Ovary (tissue), 7 donors: ENCODE measurements at regions not wholly inside any gene's neighbourhood (a gene's known extent, or its start where the extent isn't known, plus 50 kb on each side); places are given as distances from the start of the nearest gene placed in this dataset.

Source experiments
- DNase-seq, 5 donors: peaks; one replicate each; pipeline ENCODE4 v3.0.0-alpha.2; 2019 to 2020
- H3K27ac ChIP-seq, 2 donors: fragments of 200-600 bp; one replicate each; pipeline versions ENCODE4 v1.5.1 to v1.8.0; 2019 to 2022
- H3K27me3 ChIP-seq: fragments of 200-600 bp; one replicate; pipeline ENCODE4 v1.8.0; 2022
- H3K36me3 ChIP-seq: fragments of 200-600 bp; sonication (generic); one replicate; pipeline ENCODE4 v1.5.1; 2019
- H3K4me1 ChIP-seq: one replicate; pipeline ENCODE4 v1.8.1; 2013; ENCODE audit warnings: mild to moderate bottlenecking, moderate library complexity; ENCODE audit not compliant: insufficient read depth
- H3K4me3 ChIP-seq: fragments of 200-600 bp; sonication (generic); one replicate; pipeline ENCODE4 v1.5.1; 2017
- H3K9me3 ChIP-seq, 2 donors: fragments of 200-600 bp in 1 of 2; sonication (generic) in 1 of 2; one replicate each; pipeline versions ENCODE4 v1.5.1 to v1.8.1; 2013 to 2019; ENCODE audit warnings: mild to moderate bottlenecking in 1 of 2, moderate library complexity in 1 of 2
- CTCF ChIP-seq, 3 donors: fragments of 450-650 bp in 2 of 3; fragments of 200-600 bp in 1 of 3; IDR thresholded peaks; one replicate each; pipeline versions ENCODE4 v1.5.1 to v1.8.0; 2016 to 2022; ENCODE audit warnings: antibody characterized with exemption in 3 of 3, mild to moderate bottlenecking in 1 of 3
- EP300 ChIP-seq: sonication (generic); formaldehyde crosslinking; IDR thresholded peaks from one replicate; pipeline ENCODE4 v1.6.1; 2017; ENCODE audit warnings: antibody characterized with exemption
- POLR2A ChIP-seq: fragments of 450-650 bp; IDR thresholded peaks from one replicate; pipeline ENCODE4 v1.6.1; 2017; ENCODE audit warnings: antibody characterized with exemption, mild to moderate bottlenecking, moderate library complexity
- WGBS, 3 donors: extraction: QIAGEN DNeasy Blood & Tissue Kit in 1 of 3; methylation state at CpG; one replicate each; pipeline versions ENCODE4 v1.1.5 to v1.1.7; 2013 to 2017; 5-methylcytosine and 5-hydroxymethylcytosine counted together
- intact Hi-C, 4 donors: fragments of 100-400 bp; cut with DNase I; formaldehyde crosslinking; loops; one replicate each; pipeline versions ENCODE4 v1.11.0 to v1.15.1; 2022 to 2023
- donor health status: DM: no; HTN: no; CAD: no; lungs with moderate emphysema.
- donor health status: DM: no; HTN: no; CAD: no.
- donor health status: Bipolar disorder and iron deficiency.
- donor health status: DM: no; HTN: no; CAD: no.
- donor health status: DM: yes; HTN: yes; CAD: no.

GRCh38 chr11:15665368-15665871 lies 550.7 kb downstream of the INSC start:
- Histone ChIP-seq H3K27me3 (no peaks in the 10 kb centered on the region), H3K9me3 (no peaks in the 10 kb centered on the region), H3K27ac (no peak overlapping the region), H3K36me3 (no peaks in the 10 kb centered on the region), H3K4me1 (no peaks in the 10 kb centered on the region), H3K4me3 (no peak overlapping the region)
- no peak for DNase-seq
- intact Hi-C loops = no loop called here
- TF ChIP-seq EP300 (no peak), POLR2A (no peak), CTCF (IDR thresholded peaks at IDR 0.05) (no peak)
- 64 to 67% (median 66%) methylated on average over 4 of the region's 4 CpGs for WGBS, 3 donors

GRCh38 chr11:15667127-15667725 lies 552.5 kb downstream of the INSC start:
- TF ChIP-seq EP300 (no peak), POLR2A (no peak), CTCF (IDR thresholded peaks at IDR 0.05) (no peak)
- no peak overlapping the region for H3K4me3 ChIP-seq
- H3K36me3 ChIP-seq = no peaks in the 10 kb centered on the region
- WGBS, 3 donors = 87 to 91% (median 91%) methylated on average over 3 of the region's 3 CpGs
- no peaks in the 10 kb centered on the region for H3K27me3 ChIP-seq
- H3K9me3 ChIP-seq = no peaks in the 10 kb centered on the region
- intact Hi-C loops = no loop called here
- no peak overlapping the region for H3K27ac ChIP-seq
- DNase-seq = no peak
- no peaks in the 10 kb centered on the region for H3K4me1 ChIP-seq

- Histone ChIP-seq H3K36me3 (no peaks in the 10 kb centered on the region), H3K4me1 (no peaks in the 10 kb centered on the region), H3K9me3 (no peaks in the 10 kb centered on the region), H3K27me3 (no peaks in the 10 kb centered on the region), H3K27ac (no peak overlapping the region), H3K4me3 (no peak overlapping the region)
- 88 to 94% (median 88%) methylated on average over 3 of the region's 3 CpGs for WGBS, 3 donors
- DNase-seq = no peak
- intact Hi-C loops = no loop called here
- TF ChIP-seq CTCF (IDR thresholded peaks at IDR 0.05) (no peak), POLR2A (no peak), EP300 (no peak)
Measured at GRCh38 chr11:15668718-15669117, 554.0 kb downstream of the INSC start.

- WGBS, 3 donors = 32 to 58% (median 36%) methylated on average over 12 of the region's 12 CpGs
- Histone ChIP-seq H3K9me3 (no peaks in the 10 kb centered on the region), H3K27me3 (no peaks in the 10 kb centered on the region), H3K36me3 (no peaks in the 10 kb centered on the region), H3K27ac (no peak overlapping the region), H3K4me1 (no peaks in the 10 kb centered on the region), H3K4me3 (no peak overlapping the region)
- intact Hi-C loops = no loop called here
- no peak for DNase-seq
- no peak for TF ChIP-seq CTCF (IDR thresholded peaks at IDR 0.05)
- no peak for TF ChIP-seq POLR2A
- no peak for TF ChIP-seq EP300
Measured at GRCh38 chr11:15670520-15671070, 555.9 kb downstream of the INSC start.
